IPS-18c (cell line): ENCODE measurements at regions not wholly inside any gene's neighbourhood (a gene's known extent, or its start where the extent isn't known, plus 50 kb on each side); places are given as distances from the start of the nearest gene placed in this dataset.

ENCODE experiments used
- H3K4me3 ChIP-seq: 2 replicates; pipeline ENCODE4 v1.7.0; 2013; ENCODE audit warnings: low read depth, mild to moderate bottlenecking, low read length, moderate library complexity; ENCODE audit not compliant: insufficient read depth
- H3K9me3 ChIP-seq: one replicate; pipeline ENCODE4 v1.6.1; 2013; ENCODE audit warnings: mild to moderate bottlenecking, low read length, moderate library complexity; ENCODE audit not compliant: control insufficient read depth, insufficient read depth

- Histone ChIP-seq H3K4me3 (no peak overlapping the region), H3K9me3 (no peaks in the 10 kb centered on the region)
Observed at GRCh38 chr13:74662905-74663304, 528.7 kb upstream of the KLF12 start.

DNA sequence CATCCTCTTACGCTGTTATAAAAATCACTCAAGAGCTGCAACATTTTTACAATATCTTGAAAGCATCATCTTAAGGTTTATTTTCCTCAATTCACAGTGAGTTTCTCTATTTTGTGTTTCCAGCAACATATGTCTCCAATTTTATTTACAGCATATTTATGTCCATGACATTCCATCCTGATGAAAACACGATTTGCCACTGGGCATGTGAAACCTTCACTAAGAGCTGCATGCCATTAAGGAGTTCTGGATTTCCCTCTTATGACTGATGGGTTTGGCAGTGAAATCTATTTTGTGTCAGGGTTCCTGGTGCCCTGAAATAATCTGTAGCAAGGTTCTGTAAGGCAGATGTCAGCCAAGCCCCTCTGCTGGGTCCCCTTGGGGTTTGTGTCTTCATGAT, 527.6 kb upstream of the KLF12 start:
- Histone ChIP-seq H3K9me3 (no peaks in the 10 kb centered on the region), H3K4me3 (no peak overlapping the region)

GRCh38 chr13:74657765-74658164, 523.6 kb upstream of the KLF12 start:
- no peaks in the 10 kb centered on the region for H3K9me3 ChIP-seq
- H3K4me3 ChIP-seq: no peak overlapping the region

- no peak overlapping the region for H3K4me3 ChIP-seq
Observed at GRCh38 chr13:74651121-74651520, 516.9 kb upstream of the KLF12 start.

GRCh38 chr13:74647991-74648390, 513.8 kb upstream of the KLF12 start:
- Histone ChIP-seq H3K9me3 (no peaks in the 10 kb centered on the region), H3K4me3 (no peak overlapping the region)

More at GRCh38 chr13:74651121-74651520, 516.9 kb upstream of the KLF12 start:
- no peaks in the 10 kb centered on the region for H3K9me3 ChIP-seq

DNA sequence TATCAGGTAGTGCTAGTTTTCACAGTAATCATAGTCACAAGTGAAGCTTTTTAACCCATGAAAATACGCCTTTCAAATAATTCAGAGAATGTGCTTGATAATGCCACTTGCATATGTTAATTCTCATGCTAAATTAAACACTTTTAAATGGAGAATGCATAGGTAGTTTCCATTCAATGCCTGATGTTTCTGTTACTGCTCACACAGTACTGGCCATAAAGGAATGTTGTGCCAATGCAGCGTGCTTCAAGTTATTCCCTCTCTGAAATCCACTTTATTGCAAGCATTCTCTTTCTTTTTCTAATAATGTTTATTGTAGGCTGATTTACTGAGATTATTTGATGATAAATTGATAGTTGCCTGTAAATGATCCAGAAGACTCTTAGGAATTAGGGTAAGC, 513.0 kb upstream of the KLF12 start:
- Histone ChIP-seq H3K4me3 (no peak overlapping the region), H3K9me3 (no peaks in the 10 kb centered on the region)

DNA sequence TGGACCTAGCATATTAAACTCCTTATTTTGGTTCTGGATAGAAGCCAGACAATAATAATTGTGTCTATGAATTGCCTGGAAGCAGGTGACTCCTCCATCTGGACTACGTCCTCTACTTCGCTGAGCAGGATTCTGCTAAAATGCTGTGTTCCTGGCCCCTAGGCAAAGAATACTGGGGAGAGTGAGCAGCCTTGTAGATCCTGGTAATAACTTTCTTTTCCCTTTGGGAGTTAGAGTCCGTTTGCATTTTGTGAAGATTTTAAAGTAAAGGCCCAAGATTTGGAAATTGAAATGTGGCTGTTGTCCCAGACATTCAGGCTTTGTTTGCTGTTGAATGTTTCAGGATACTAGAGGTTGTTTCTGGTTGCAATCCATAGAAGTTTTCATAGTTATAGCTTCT, 511.9 kb upstream of the KLF12 start:
- Histone ChIP-seq H3K9me3 (no peaks in the 10 kb centered on the region), H3K4me3 (no peak overlapping the region)

GRCh38 chr13:74645586-74645985, 511.4 kb upstream of the KLF12 start:
- Histone ChIP-seq H3K4me3 (no peak overlapping the region), H3K9me3 (no peaks in the 10 kb centered on the region)

GRCh38 chr13:74644229-74644628, 510.0 kb upstream of the KLF12 start:
- Histone ChIP-seq H3K9me3 (no peaks in the 10 kb centered on the region), H3K4me3 (no peak overlapping the region)

DNA sequence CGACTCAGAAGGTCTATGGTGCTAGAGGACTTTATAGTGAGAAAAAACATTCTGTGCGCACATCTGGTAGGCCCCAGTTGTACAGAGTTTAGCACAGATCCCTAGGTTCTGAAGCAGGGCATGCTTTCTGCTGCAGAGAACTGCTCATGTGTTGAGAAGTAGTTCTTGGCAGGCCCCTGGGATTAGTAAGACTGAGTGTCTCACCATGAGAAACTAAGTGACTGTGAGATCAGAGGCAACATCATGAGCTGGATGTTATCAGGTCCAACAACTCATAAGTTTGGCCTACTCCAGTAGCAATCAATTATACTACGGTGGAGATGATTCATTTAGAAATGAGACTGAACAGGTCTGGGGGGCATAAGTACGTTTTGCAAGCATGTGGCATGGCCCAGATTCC, 507.4 kb upstream of the KLF12 start:
- Histone ChIP-seq H3K9me3 (no peaks in the 10 kb centered on the region), H3K4me3 (no peak overlapping the region)

GRCh38 chr13:74633734-74634133, 499.5 kb upstream of the KLF12 start:
- H3K9me3 ChIP-seq: no peaks in the 10 kb centered on the region
- H3K4me3 ChIP-seq: no peak overlapping the region

GRCh38 chr13:74629985-74630384, 495.8 kb upstream of the KLF12 start:
- Histone ChIP-seq H3K4me3 (no peak overlapping the region), H3K9me3 (no peaks in the 10 kb centered on the region)

DNA sequence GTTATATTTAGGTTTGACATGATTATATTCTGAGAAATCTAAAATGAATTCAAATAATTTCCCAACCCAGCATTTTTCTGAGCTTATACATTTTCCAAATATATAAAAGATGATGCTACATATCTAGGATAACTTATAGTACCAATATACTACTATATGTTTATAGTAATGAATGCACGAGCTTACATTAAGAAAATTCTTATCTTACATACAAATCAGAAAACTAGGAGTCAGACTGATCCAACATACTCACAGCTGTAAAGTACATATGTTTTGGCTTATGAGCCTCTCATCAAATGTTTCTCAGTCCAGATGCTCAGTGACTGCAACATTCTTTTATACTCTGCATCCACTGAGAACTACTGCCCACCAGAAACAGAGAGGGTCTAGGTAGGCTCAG, 491.3 kb upstream of the KLF12 start:
- Histone ChIP-seq H3K9me3 (no peaks in the 10 kb centered on the region), H3K4me3 (no peak overlapping the region)

DNA sequence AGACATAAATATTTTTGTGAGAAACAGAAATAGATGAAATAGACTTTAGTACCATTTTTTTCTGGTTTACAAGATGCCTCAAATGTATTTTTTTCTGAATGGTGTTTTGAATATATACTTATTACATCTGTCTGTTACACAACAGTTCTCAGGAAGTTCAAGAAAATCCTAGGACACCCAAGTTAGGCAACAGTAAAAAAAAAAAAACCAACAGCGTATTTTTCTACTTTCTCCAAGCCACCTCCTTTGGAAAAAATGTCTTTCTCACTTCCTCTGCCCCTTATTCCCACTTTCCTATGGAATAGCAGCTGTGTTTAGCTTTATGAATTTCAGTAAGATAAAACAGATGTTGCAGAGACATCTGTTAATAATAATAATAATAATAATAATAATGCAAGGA, 489.6 kb upstream of the KLF12 start:
- Histone ChIP-seq H3K9me3 (no peaks in the 10 kb centered on the region), H3K4me3 (no peak overlapping the region)

- H3K9me3 ChIP-seq: no peaks in the 10 kb centered on the region
- H3K4me3 ChIP-seq: no peak overlapping the region
Observed at GRCh38 chr13:74622284-74622683, 488.1 kb upstream of the KLF12 start.

GRCh38 chr13:74620711-74621110, 486.5 kb upstream of the KLF12 start:
- H3K4me3 ChIP-seq: no peak overlapping the region
- no peaks in the 10 kb centered on the region for H3K9me3 ChIP-seq

DNA sequence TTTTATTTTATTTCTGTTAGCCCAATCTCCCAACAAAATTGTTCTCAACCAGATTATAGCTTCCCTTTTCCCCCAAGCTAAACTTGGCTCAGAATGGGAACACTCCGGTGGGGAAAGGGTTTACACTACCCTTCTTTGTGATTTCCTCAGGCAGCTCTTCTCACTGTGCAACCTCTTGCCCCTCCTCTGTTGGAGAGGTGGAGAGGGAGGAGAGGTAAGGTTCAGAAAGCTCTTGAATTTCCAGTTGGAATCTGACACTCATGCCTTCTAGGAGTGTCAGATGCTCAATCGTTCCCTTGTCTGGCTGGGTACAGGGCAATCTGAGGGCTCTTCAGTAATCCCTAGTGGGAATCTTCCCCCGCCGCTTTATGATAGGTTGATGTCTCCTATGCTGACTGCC, 486.1 kb upstream of the KLF12 start:
- H3K9me3 ChIP-seq: no peaks in the 10 kb centered on the region
- no peak overlapping the region for H3K4me3 ChIP-seq

DNA sequence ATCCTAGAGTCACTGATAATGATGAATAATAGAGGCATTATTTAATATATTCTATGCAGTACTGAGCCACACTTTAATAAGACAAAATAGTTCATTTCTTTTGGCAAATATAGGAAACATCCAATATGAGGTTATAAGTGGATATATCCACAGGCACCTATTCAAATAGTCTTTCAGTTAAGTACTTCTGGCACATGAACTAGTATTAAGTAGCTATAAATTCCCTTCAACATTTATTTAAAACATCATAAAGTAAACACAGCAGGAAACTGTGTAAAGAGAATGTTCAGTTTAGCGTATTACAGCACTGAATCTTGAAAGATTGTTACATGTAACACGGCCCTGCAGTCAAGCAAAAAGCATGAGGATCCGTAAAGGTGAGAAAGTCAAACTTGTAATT, 463.3 kb upstream of the KLF12 start:
- Histone ChIP-seq H3K9me3 (no peaks in the 10 kb centered on the region), H3K4me3 (no peak overlapping the region)

DNA sequence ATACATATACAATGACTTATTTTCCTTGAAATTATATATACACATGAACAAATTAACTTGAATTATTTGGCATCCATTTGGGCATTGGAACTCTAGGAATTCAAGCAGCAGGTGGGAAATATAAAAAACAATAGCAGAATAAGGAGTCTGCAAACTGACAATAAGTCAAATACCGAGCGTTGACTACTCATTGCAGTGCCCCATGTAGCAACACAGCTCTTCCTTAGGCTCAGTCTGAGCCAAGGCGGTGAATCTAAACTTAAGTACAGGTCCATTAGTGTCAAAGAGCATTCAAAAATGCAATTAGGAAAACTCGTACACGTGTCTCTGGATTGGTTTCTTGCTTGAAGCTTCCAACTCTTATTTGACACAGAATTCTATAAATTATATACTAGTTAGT, 462.5 kb upstream of the KLF12 start:
- Histone ChIP-seq H3K4me3 (no peak overlapping the region), H3K9me3 (no peaks in the 10 kb centered on the region)

- H3K9me3 ChIP-seq: no peaks in the 10 kb centered on the region
- H3K4me3 ChIP-seq: no peak overlapping the region
Observed at GRCh38 chr13:74593688-74594087, 459.5 kb upstream of the KLF12 start.
